ENCODE measurements at regions not wholly inside any gene's neighbourhood (a gene's known extent, or its start where the extent isn't known, plus 50 kb on each side); places are given as distances from the start of the nearest gene placed in this dataset.
A peak's percentile ranks its signal among the peaks of the same experiment; 100 is the strongest.

DNA sequence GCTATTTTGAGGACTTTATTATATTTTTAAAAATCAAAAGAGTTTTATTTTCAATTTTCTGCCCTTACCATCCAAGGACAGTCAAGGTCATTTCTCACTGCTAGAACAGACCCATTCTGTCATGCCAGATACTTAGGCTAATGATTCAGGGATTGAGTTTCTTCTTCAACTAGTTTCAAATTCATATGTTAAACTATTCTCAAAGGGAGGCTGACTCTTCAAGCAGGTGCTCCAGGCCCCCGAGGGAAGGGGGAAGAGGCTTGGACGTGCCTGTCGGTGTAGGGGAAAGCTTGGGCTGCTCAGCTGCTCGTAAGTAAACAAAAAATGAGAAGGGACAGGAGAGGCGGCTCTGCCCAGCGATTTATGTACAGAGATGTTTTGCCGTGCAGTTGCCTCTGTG, 69.4 kb upstream of the MYLIP start:
- no peak overlapping the region for H3K4me3 Mint-ChIP-seq (ENCODE audit: unreplicated experiment)
- H3K27me3 Mint-ChIP-seq (ENCODE audit: insufficient read depth, unreplicated experiment), result no peaks in the 10 kb centered on the region
- CTCF ChIA-PET, result interaction anchor here (1.1 kb wide), 1 partner anchor 25 kb away, joined by 4 read pairs; no protein-coding TSS in a partner anchor
- no peaks in the 10 kb centered on the region for H3K36me3 Mint-ChIP-seq (ENCODE audit: insufficient read depth, unreplicated experiment)
- intact Hi-C loops (cut with micrococcal nuclease), result no loop called here
- DNase-seq (ENCODE audit: unreplicated experiment), result no peak
- no TSS peak for BruUV-seq (replicated peaks)
- H3K27ac Mint-ChIP-seq (ENCODE audit: low read depth, unreplicated experiment), result no peak overlapping the region
- H3K4me1 Mint-ChIP-seq (ENCODE audit: insufficient read depth, unreplicated experiment), result no peaks in the 10 kb centered on the region
- POLR2A ChIA-PET, result no interaction called here
- H3K9me3 Mint-ChIP-seq (ENCODE audit: unreplicated experiment), result no peaks in the 10 kb centered on the region
- TF ChIP-seq CTCF (IDR thresholded peaks at IDR 0.05; ENCODE audit: unreplicated experiment), result no peak

GRCh38 chr6:16058929-16059345, 69.9 kb upstream of the MYLIP start:
- H3K9me3 Mint-ChIP-seq (ENCODE audit: unreplicated experiment), result no peaks in the 10 kb centered on the region
- no TSS peak for BruUV-seq (replicated peaks)
- no peak overlapping the region for H3K4me3 Mint-ChIP-seq (ENCODE audit: unreplicated experiment)
- no peak overlapping the region for H3K27ac Mint-ChIP-seq (ENCODE audit: low read depth, unreplicated experiment)
- TF ChIP-seq CTCF (IDR thresholded peaks at IDR 0.05; ENCODE audit: unreplicated experiment), result no peak
- CTCF ChIA-PET, result interaction anchor here (0.5 to 1.1 kb wide), 2 partner anchors 24 to 123 kb away, joined by 3 to 4 read pairs; no protein-coding TSS in a partner anchor
- POLR2A ChIA-PET, result no interaction called here
- DNase-seq (ENCODE audit: unreplicated experiment), result no peak
- no peaks in the 10 kb centered on the region for H3K36me3 Mint-ChIP-seq (ENCODE audit: insufficient read depth, unreplicated experiment)
- H3K27me3 Mint-ChIP-seq (ENCODE audit: insufficient read depth, unreplicated experiment), result no peaks in the 10 kb centered on the region
- intact Hi-C loops (cut with micrococcal nuclease), result no loop called here
- H3K4me1 Mint-ChIP-seq (ENCODE audit: insufficient read depth, unreplicated experiment), result no peaks in the 10 kb centered on the region

- no peak for TF ChIP-seq CTCF (IDR thresholded peaks at IDR 0.05; ENCODE audit: unreplicated experiment)
- DNase-seq (ENCODE audit: unreplicated experiment), result peak; percentile 22
- BruUV-seq (replicated peaks), result no TSS peak
- no peak overlapping the region for H3K4me3 Mint-ChIP-seq (ENCODE audit: unreplicated experiment)
- intact Hi-C loops (cut with micrococcal nuclease), result no loop called here
- no peaks in the 10 kb centered on the region for H3K27me3 Mint-ChIP-seq (ENCODE audit: insufficient read depth, unreplicated experiment)
- H3K36me3 Mint-ChIP-seq (ENCODE audit: insufficient read depth, unreplicated experiment), result no peaks in the 10 kb centered on the region
- ChIA-PET CTCF (interaction anchor here (0.5 to 1.1 kb wide), 2 partner anchors 24 to 123 kb away, joined by 3 to 4 read pairs; no protein-coding TSS in a partner anchor), POLR2A (no interaction called here)
- H3K27ac Mint-ChIP-seq (ENCODE audit: low read depth, unreplicated experiment), result no peak overlapping the region
- H3K4me1 Mint-ChIP-seq (ENCODE audit: insufficient read depth, unreplicated experiment), result no peaks in the 10 kb centered on the region
- no peaks in the 10 kb centered on the region for H3K9me3 Mint-ChIP-seq (ENCODE audit: unreplicated experiment)
These were observed 70.5 kb upstream of the MYLIP start for GRCh38 chr6:16058201-16058928.

- H3K4me1 Mint-ChIP-seq (ENCODE audit: insufficient read depth, unreplicated experiment), result no peaks in the 10 kb centered on the region
- H3K9me3 Mint-ChIP-seq (ENCODE audit: unreplicated experiment), result no peaks in the 10 kb centered on the region
- BruUV-seq (replicated peaks), result no TSS peak
- DNase-seq (ENCODE audit: unreplicated experiment), result no peak
- TF ChIP-seq CTCF (IDR thresholded peaks at IDR 0.05; ENCODE audit: unreplicated experiment), result no peak
- intact Hi-C loops (cut with micrococcal nuclease), result no loop called here
- H3K4me3 Mint-ChIP-seq (ENCODE audit: unreplicated experiment), result no peak overlapping the region
- no peaks in the 10 kb centered on the region for H3K36me3 Mint-ChIP-seq (ENCODE audit: insufficient read depth, unreplicated experiment)
- no peak overlapping the region for H3K27ac Mint-ChIP-seq (ENCODE audit: low read depth, unreplicated experiment)
- H3K27me3 Mint-ChIP-seq (ENCODE audit: insufficient read depth, unreplicated experiment), result no peaks in the 10 kb centered on the region
- POLR2A ChIA-PET, result no interaction called here
- CTCF ChIA-PET, result interaction anchor here (0.6 kb wide), 1 partner anchor 74 kb away, joined by 5 read pairs; no protein-coding TSS in a partner anchor
These were observed 71.4 kb upstream of the MYLIP start for GRCh38 chr6:16057446-16057845.

All from MCF 10A (cell line).